HUES64 (cell line): ENCODE measurements at regions not wholly inside any gene's neighbourhood (a gene's known extent, or its start where the extent isn't known, plus 50 kb on each side); places are given as distances from the start of the nearest gene placed in this dataset.
A peak's percentile ranks its signal among the peaks of the same experiment; 100 is the strongest.
"Not testable (repeated sequence)": the region's sequence is repeated elsewhere in the genome, so short reads cannot be mapped to it uniquely, and the experiment has no call there.

Source experiments
- H3K27ac ChIP-seq: 2 replicates; pipeline ENCODE4 v1.7.0; 2013; ENCODE audit warnings: low read depth, low read length, inconsistent platforms
- H3K27me3 ChIP-seq: 2 replicates; pipeline ENCODE4 v1.6.1; 2013; ENCODE audit warnings: mild to moderate bottlenecking, low read length; ENCODE audit not compliant: insufficient read depth
- H3K36me3 ChIP-seq: 2 replicates; pipeline ENCODE4 v1.6.1; 2013; ENCODE audit warnings: mild to moderate bottlenecking, low read length; ENCODE audit not compliant: insufficient read depth
- H3K4me1 ChIP-seq: 2 replicates; pipeline ENCODE4 v1.6.1; 2013; ENCODE audit warnings: mild to moderate bottlenecking, low read length, moderate library complexity; ENCODE audit not compliant: insufficient read depth
- H3K4me3 ChIP-seq: 2 replicates; pipeline ENCODE4 v1.5.1; 2013; ENCODE audit warnings: mild to moderate bottlenecking, low read length, moderate library complexity
- H3K9ac ChIP-seq: 2 replicates; pipeline ENCODE4 v1.6.1; 2013; ENCODE audit warnings: mild to moderate bottlenecking, low read depth, low read length
- H3K9me3 ChIP-seq: 2 replicates; pipeline ENCODE4 v1.6.1; 2013; ENCODE audit warnings: low read depth, low read length; ENCODE audit not compliant: insufficient read depth
- WGBS: fragments of 150-250, 120-280 bp; methylation state at CpG from one replicate; pipeline ENCODE4 v1.1.7; 2013; ENCODE audit warnings: missing lambda C conversion rate; 5-methylcytosine and 5-hydroxymethylcytosine counted together

GRCh38 chr14:84927096-84927827 lies 602.7 kb upstream of the FLRT2 start:
- H3K4me3 ChIP-seq: no peak overlapping the region
- H3K4me1 ChIP-seq: no peaks in the 10 kb centered on the region
- H3K36me3 ChIP-seq: no peaks in the 10 kb centered on the region
- no peak overlapping the region for H3K27ac ChIP-seq
- no peaks in the 10 kb centered on the region for H3K9me3 ChIP-seq
- WGBS: 96% methylated on average over 6 of the region's 6 CpGs
- H3K9ac ChIP-seq: no peak overlapping the region
- H3K27me3 ChIP-seq: no peaks in the 10 kb centered on the region

- no peaks in the 10 kb centered on the region for H3K27me3 ChIP-seq
- H3K9ac ChIP-seq: no peak overlapping the region
- H3K36me3 ChIP-seq: no peaks in the 10 kb centered on the region
- no peaks in the 10 kb centered on the region for H3K4me1 ChIP-seq
- no CpG with 5 or more reads among the region's 1 CpG for WGBS
- H3K27ac ChIP-seq: no peak overlapping the region
- H3K4me3 ChIP-seq: no peak overlapping the region
- H3K9me3 ChIP-seq: no peaks in the 10 kb centered on the region
Observed at GRCh38 chr14:84929086-84929485, 600.9 kb upstream of the FLRT2 start.

- WGBS: 86% methylated on average over 2 of the region's 2 CpGs
- Histone ChIP-seq H3K4me3 (no peak overlapping the region), H3K9ac (no peak overlapping the region), H3K4me1 (no peaks in the 10 kb centered on the region), H3K27ac (no peak overlapping the region), H3K36me3 (no peaks in the 10 kb centered on the region), H3K9me3 (no peaks in the 10 kb centered on the region), H3K27me3 (no peaks in the 10 kb centered on the region)
Observed at GRCh38 chr14:84929834-84930233, 600.1 kb upstream of the FLRT2 start.

GRCh38 chr14:84937016-84937415 lies 592.9 kb upstream of the FLRT2 start:
- Histone ChIP-seq H3K4me3 (no peak overlapping the region), H3K9me3 (no peaks in the 10 kb centered on the region), H3K36me3 (no peaks in the 10 kb centered on the region), H3K4me1 (no peaks in the 10 kb centered on the region), H3K27ac (no peak overlapping the region), H3K9ac (no peak overlapping the region), H3K27me3 (no peaks in the 10 kb centered on the region)
- WGBS: no CpG with 5 or more reads among the region's 2 CpGs

- WGBS: 91% methylated on average over 2 of the region's 2 CpGs
- Histone ChIP-seq H3K36me3 (no peaks in the 10 kb centered on the region), H3K9me3 (no peaks in the 10 kb centered on the region), H3K9ac (no peak overlapping the region), H3K27ac (no peak overlapping the region), H3K27me3 (no peaks in the 10 kb centered on the region), H3K4me3 (no peak overlapping the region), H3K4me1 (no peaks in the 10 kb centered on the region)
Observed at GRCh38 chr14:84937449-84937848, 592.5 kb upstream of the FLRT2 start.

- not testable (repeated sequence) for H3K36me3 ChIP-seq, H3K27ac ChIP-seq, H3K9ac ChIP-seq, H3K27me3 ChIP-seq, H3K4me3 ChIP-seq, H3K4me1 ChIP-seq, H3K9me3 ChIP-seq
- 95% methylated on average over 6 of the region's 6 CpGs for WGBS
Observed at GRCh38 chr14:84944901-84945300, 585.0 kb upstream of the FLRT2 start.

- 72% methylated on average over 6 of the region's 7 CpGs for WGBS
- H3K27me3 ChIP-seq: no peaks in the 10 kb centered on the region
- H3K4me1 ChIP-seq: peaks cover 16% of the 10 kb centered on the region
- no peak overlapping the region for H3K4me3 ChIP-seq
- H3K9ac ChIP-seq: no peak overlapping the region
- H3K9me3 ChIP-seq: peaks cover 7% of the 10 kb centered on the region; the same call in 1 of the 2 replicates
- H3K36me3 ChIP-seq: no peaks in the 10 kb centered on the region
- peak overlapping the region; percentile 31; the same call in 1 of the 2 replicates for H3K27ac ChIP-seq
Observed at GRCh38 chr14:84959851-84960520, 570.0 kb upstream of the FLRT2 start.

GRCh38 chr14:84961637-84962036 lies 568.3 kb upstream of the FLRT2 start:
- Histone ChIP-seq H3K4me1 (peaks cover 16% of the 10 kb centered on the region), H3K9ac (no peak overlapping the region), H3K27me3 (no peaks in the 10 kb centered on the region), H3K27ac (no peak overlapping the region), H3K9me3 (peaks cover 7% of the 10 kb centered on the region; the same call in 1 of the 2 replicates), H3K36me3 (no peaks in the 10 kb centered on the region), H3K4me3 (no peak overlapping the region)
- 92% methylated on average over 2 of the region's 2 CpGs for WGBS

GRCh38 chr14:84963518-84963917 lies 566.4 kb upstream of the FLRT2 start:
- Histone ChIP-seq H3K36me3 (no peaks in the 10 kb centered on the region), H3K4me1 (peaks cover 16% of the 10 kb centered on the region), H3K27ac (no peak overlapping the region), H3K9ac (no peak overlapping the region), H3K27me3 (no peaks in the 10 kb centered on the region), H3K4me3 (no peak overlapping the region), H3K9me3 (peaks cover 7% of the 10 kb centered on the region; the same call in 1 of the 2 replicates)
- WGBS: 98% methylated on average over 5 of the region's 5 CpGs

GRCh38 chr14:84965279-84965678 lies 564.7 kb upstream of the FLRT2 start:
- H3K9me3 ChIP-seq: no peaks in the 10 kb centered on the region
- WGBS: 95% methylated on average over 3 of the region's 4 CpGs
- no peak overlapping the region for H3K27ac ChIP-seq
- H3K36me3 ChIP-seq: no peaks in the 10 kb centered on the region
- no peak overlapping the region for H3K4me3 ChIP-seq
- H3K4me1 ChIP-seq: peaks cover 13% of the 10 kb centered on the region
- no peaks in the 10 kb centered on the region for H3K27me3 ChIP-seq
- H3K9ac ChIP-seq: no peak overlapping the region

GRCh38 chr14:84969501-84969900 lies 560.4 kb upstream of the FLRT2 start:
- H3K9ac ChIP-seq: no peak overlapping the region
- 92% methylated on average over 4 of the region's 4 CpGs for WGBS
- no peak overlapping the region for H3K27ac ChIP-seq
- H3K9me3 ChIP-seq: no peaks in the 10 kb centered on the region
- H3K27me3 ChIP-seq: no peaks in the 10 kb centered on the region
- H3K4me3 ChIP-seq: no peak overlapping the region
- no peaks in the 10 kb centered on the region for H3K36me3 ChIP-seq
- peaks cover 4% of the 10 kb centered on the region; the same call in 1 of the 2 replicates for H3K4me1 ChIP-seq
